IMR-90 (cell line): ENCODE measurements at regions not wholly inside any gene's neighbourhood (a gene's known extent, or its start where the extent isn't known, plus 50 kb on each side); places are given as distances from the start of the nearest gene placed in this dataset.

Experiments
- CTCF ChIP-seq: conservative IDR thresholded peaks from 2 replicates; pipeline ENCODE4 v1.5.1; 2012; ENCODE audit warnings: mild to moderate bottlenecking, low read depth, low read length, improper control_type of control experiment
- MAZ ChIP-seq: IDR thresholded peaks from 2 replicates; pipeline ENCODE4 v1.6.1; 2012; ENCODE audit warnings: low read depth, mild to moderate bottlenecking, low read length, improper control_type of control experiment, moderate library complexity, borderline replicate concordance
- MXI1 ChIP-seq: IDR thresholded peaks from 2 replicates; pipeline ENCODE4 v1.6.1; 2012; ENCODE audit warnings: low read depth, mild to moderate bottlenecking, low read length, moderate library complexity, borderline replicate concordance
- POLR2A ChIP-seq: IDR thresholded peaks from 2 replicates; pipeline ENCODE4 v1.6.1; 2012; ENCODE audit warnings: mild to moderate bottlenecking, low read depth, low read length
- RCOR1 ChIP-seq: IDR thresholded peaks from 2 replicates; pipeline ENCODE4 v1.6.1; 2012; ENCODE audit warnings: mild to moderate bottlenecking, low read length, improper control_type of control experiment; ENCODE audit not compliant: insufficient replicate concordance

- TF ChIP-seq CTCF (no peak), RCOR1 (no peak), MAZ (no peak), POLR2A (no peak), MXI1 (no peak)
These were observed 156.7 kb downstream of the LPIN1 start for GRCh38 chr2:11903085-11903606.
